ENCODE measurements at regions not wholly inside any gene's neighbourhood (a gene's known extent, or its start where the extent isn't known, plus 50 kb on each side); places are given as distances from the start of the nearest gene placed in this dataset.

DNA sequence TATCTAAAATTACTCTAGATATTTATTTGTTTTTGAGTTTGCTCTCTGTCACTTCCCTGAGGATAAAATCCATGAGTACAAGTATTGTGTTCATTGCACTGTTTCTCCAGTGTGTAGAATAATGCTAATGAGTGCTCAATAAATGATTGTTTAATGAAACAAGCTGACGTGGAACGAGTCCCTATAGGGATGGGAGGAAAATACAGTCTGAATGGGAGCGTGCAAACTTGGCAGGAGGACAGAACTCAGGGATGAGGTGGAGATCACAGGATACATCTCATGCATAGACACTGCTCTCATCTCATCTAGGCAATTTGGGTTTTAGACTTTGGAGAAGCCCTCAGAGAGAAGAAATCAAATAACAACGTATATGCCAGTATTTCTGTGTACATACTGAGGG is 58.4 kb upstream of the ZC3H12C start:
- Mint-ChIP-seq H3K9me3 (no peaks in the 10 kb centered on the region), H3K27ac (no peak overlapping the region), H3K4me1 (peaks cover 12% of the 10 kb centered on the region)

GRCh38 chr11:110035357-110035756 is 57.8 kb upstream of the ZC3H12C start:
- DNase-seq = no peak
- Mint-ChIP-seq H3K9me3 (no peaks in the 10 kb centered on the region), H3K27ac (no peak overlapping the region), H3K27me3 (ENCODE audit: low read depth, poor library complexity) (peaks cover 12% of the 10 kb centered on the region), H3K36me3 (ENCODE audit: low read depth) (no peaks in the 10 kb centered on the region), H3K4me1 (peaks cover 6% of the 10 kb centered on the region), H3K4me3 (no peak overlapping the region)
- TF ChIP-seq, protein P1, sequence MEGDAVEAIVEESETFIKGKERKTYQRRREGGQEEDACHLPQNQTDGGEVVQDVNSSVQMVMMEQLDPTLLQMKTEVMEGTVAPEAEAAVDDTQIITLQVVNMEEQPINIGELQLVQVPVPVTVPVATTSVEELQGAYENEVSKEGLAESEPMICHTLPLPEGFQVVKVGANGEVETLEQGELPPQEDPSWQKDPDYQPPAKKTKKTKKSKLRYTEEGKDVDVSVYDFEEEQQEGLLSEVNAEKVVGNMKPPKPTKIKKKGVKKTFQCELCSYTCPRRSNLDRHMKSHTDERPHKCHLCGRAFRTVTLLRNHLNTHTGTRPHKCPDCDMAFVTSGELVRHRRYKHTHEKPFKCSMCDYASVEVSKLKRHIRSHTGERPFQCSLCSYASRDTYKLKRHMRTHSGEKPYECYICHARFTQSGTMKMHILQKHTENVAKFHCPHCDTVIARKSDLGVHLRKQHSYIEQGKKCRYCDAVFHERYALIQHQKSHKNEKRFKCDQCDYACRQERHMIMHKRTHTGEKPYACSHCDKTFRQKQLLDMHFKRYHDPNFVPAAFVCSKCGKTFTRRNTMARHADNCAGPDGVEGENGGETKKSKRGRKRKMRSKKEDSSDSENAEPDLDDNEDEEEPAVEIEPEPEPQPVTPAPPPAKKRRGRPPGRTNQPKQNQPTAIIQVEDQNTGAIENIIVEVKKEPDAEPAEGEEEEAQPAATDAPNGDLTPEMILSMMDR (IDR thresholded peaks at IDR 0.05) = no peak

More for the DNA sequence above, 58.4 kb upstream of the ZC3H12C start:
- TF ChIP-seq, protein P1 (IDR thresholded peaks at IDR 0.05) = no peak
- Mint-ChIP-seq H3K27me3 (ENCODE audit: low read depth, poor library complexity) (peaks cover 12% of the 10 kb centered on the region), H3K4me3 (no peak overlapping the region), H3K36me3 (ENCODE audit: low read depth) (no peaks in the 10 kb centered on the region)
- no peak for DNase-seq

DNA sequence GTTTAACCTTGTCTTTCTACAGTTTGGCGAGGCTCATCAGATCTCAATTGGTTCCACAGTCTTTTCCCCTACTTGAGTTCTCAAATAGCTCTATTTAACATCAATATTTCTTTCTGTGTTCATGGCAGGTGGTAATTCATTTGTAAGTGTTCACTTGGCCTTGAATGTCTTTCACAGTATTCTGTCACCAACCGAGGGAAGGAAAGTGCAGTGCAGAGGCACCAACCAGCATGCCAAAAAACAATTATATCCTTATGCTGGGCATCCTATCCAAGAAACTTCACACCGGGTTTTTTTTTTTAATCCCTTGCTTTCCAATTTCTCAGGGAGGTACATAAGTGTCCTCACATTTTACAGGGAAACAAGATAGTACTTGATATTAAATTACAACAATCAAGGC is 55.0 kb upstream of the ZC3H12C start:
- Mint-ChIP-seq H3K36me3 (ENCODE audit: low read depth) (no peaks in the 10 kb centered on the region), H3K9me3 (no peaks in the 10 kb centered on the region), H3K27me3 (ENCODE audit: low read depth, poor library complexity) (peaks cover 6% of the 10 kb centered on the region), H3K27ac (no peak overlapping the region), H3K4me1 (no peaks in the 10 kb centered on the region), H3K4me3 (no peak overlapping the region)
- DNase-seq = no peak
- TF ChIP-seq, protein P1 (IDR thresholded peaks at IDR 0.05) = no peak
